GM11168 (cell line): ENCODE measurements at regions not wholly inside any gene's neighbourhood (a gene's known extent, or its start where the extent isn't known, plus 50 kb on each side); places are given as distances from the start of the nearest gene placed in this dataset.
"Not testable (repeated sequence)": the region's sequence is repeated elsewhere in the genome, so short reads cannot be mapped to it uniquely, and the experiment has no call there.

Experiments used
- in situ Hi-C: fragments of 300-500 bp; cut with MboI; formaldehyde crosslinking; loops from one replicate; pipeline ENCODE4 v1.12.0; 2022; ENCODE audit warnings: low sequenced_read_pairs; ENCODE audit not compliant: unreplicated experiment

GRCh38 chr5:28984639-28985038, 1946.3 kb upstream of the CDH9 start:
- in situ Hi-C loops: no loop called here

DNA sequence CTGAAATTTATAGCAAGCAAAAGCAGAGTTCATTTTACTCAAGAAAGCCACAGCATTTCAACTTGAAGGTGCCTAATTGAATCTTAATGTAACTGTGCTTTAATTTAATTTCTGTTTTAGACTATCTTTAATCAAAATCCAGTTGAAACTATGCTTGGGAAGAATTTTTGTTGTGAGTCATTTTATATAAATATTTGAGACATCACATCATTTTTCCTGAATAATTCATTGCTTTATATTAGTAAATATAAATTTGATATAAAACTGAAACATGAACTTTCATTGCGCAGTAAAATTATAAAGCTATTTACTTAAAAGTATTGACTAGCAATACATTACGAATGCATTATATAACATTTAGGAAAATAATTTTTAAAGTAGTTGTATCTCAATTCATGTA, 1937.1 kb upstream of the CDH9 start:
- in situ Hi-C loops: no loop called here

DNA sequence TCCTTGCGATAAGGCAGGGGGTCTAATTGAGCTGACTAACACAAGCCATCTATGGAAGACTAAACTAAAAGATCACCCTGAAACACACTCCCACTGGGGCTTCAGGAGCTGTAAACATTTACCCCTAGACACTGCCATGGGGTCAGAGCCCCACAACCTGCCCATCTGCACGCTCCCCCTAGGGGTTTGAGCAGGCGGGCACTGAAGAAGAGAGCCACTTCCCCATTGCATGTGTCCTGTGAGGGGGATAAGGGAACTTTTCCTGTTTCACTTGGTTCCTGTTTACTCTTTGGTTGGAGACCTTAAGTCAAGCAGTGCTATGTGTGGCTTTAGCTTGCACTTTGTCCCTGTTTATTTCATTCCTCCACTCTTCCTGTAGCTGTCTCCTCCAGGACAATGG, 1929.5 kb upstream of the CDH9 start:
- in situ Hi-C loops: no loop called here

DNA sequence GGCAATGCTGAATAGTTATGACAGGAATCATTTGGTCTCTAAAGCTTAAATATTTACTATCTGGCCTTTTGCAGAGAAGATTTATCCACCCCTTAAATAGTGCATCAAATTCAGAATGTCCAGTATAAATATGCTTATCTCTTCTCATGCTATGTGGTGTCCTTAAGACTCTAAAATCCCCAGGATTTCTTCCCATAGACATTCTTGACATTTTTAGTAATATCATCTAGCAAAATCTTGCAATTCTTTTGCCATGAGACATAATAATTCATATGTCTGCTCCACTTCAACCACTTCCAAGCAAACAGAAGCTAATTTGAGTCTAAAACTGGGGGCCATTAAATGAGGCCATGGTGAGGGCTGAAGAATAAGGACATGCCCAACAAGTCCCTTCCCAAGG, 1923.4 kb upstream of the CDH9 start:
- in situ Hi-C loops: no loop called here

DNA sequence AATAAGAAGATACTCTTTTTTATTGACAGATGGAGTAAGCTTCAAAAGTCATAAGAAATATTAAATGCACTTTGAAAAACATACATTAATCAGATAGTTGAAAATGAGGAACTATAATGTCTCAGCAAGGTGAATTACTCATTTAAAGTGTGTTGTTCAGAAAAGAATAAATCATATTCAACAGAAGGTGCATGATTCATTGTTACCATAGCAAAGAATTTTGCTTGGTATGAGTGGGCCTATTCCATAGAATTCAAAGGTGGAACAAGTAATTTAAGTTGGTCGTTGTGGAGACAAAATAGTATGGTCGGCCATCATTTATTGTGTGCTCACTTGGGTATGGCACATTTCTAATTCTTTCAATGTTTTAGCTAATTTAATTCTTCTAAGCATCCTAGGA, 1920.2 kb upstream of the CDH9 start:
- in situ Hi-C loops: no loop called here

- in situ Hi-C loops: no loop called here
Observed at GRCh38 chr5:28957450-28957849, 1919.1 kb upstream of the CDH9 start.

GRCh38 chr5:28954074-28954473, 1915.7 kb upstream of the CDH9 start:
- in situ Hi-C loops: no loop called here

DNA sequence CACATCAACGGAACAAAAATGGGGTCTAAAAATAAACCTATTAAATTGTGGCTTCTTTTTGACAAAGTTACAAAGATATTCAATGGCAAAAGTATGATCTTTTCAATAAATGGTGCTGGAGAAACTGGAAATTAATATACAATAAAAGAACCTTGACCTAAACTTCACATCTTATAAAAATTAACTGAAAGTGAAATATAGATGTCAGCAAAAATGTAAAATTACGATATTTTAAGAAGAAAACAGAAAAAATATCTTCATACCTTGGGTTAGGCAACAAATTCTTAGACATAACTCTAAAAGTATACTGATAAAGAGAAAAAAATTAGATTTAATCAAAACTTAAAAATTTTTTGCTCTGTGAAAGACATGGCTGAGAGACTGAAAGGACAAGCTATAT, 1909.5 kb upstream of the CDH9 start:
- in situ Hi-C loops: no loop called here

DNA sequence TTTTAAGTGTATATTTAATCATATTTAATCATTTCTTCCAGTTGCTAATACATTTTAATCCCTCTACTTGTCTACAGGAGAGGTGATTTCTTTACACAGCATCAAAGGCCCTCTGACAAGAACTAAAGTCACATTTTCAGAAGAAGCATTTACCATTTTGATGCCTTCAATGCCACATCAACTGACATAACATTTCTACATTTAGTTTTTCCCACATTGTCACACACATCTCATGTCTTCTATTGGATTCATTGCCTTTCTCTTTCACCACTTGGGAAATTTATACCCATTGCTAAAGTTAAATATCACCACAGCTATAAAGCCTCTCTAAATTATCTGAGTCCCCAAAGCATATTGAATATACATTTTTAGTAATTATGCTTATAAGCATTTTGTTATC, 1907.5 kb upstream of the CDH9 start:
- in situ Hi-C loops: no loop called here

DNA sequence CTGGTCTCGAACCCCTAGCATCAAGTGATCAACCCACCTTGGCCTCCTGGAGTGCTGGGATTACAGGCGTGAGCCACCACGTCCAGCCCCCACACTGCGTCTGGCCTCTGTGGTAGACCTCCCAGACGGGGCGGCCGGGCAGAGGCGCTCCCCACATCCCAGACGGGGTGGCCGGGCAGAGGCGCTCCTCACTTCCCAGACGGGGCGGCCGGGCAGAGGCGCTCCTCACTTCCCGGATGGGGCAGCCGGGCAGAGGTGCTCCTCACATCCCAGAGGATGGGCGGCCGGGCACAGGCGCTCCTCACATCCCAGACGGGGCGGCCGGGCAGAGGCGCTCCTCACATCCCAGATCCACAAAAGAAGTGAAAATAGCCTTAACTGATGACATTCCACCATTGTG, 1891.0 kb upstream of the CDH9 start:
- in situ Hi-C loops: not testable (repeated sequence)

GRCh38 chr5:28928327-28928790, 1890.0 kb upstream of the CDH9 start:
- in situ Hi-C loops: not testable (repeated sequence)

GRCh38 chr5:28927559-28928326, 1889.4 kb upstream of the CDH9 start:
- in situ Hi-C loops: no loop called here

DNA sequence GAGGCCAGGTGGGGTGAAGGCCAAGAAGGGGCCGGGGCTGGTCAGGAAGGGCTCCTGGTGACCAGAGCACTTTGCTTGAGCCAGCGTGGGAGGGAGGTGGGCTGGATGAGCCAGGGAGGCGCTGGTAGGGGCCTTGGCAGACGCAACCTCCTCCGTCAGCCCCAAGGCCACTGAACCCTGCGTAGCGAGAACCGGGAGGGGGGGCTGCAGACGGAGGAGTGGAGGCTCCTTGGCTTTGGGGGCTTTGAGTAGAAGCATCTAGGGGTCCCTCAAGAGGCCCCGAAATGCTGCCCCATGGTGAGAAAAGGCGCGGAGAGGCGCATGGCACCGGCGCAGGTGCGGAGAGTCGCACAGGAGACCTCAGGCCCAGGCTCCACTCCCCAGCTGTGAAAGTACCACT, 1888.0 kb upstream of the CDH9 start:
- in situ Hi-C loops: no loop called here

GRCh38 chr5:28917631-28918030, 1879.2 kb upstream of the CDH9 start:
- in situ Hi-C loops: no loop called here

- in situ Hi-C loops: no loop called here
Observed at GRCh38 chr5:28914297-28914696, 1875.9 kb upstream of the CDH9 start.

DNA sequence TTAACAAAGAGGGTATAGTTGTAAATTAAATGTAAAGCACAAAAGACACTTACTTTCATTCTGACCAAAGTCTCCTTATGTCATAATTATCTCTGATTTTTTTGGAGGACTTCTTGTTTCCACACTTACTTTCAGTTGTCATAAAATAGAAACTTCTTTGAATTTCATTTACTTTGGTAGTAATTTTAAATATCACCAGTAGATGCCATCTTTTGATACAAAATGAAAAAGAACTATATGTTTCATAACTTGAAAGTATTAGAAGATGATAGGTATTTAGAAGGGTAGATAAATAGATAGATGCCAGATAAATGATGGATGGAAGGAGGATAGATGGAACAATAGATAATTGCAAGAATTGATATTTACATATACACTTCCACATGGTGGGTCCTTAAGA, 1865.3 kb upstream of the CDH9 start:
- in situ Hi-C loops: no loop called here

DNA sequence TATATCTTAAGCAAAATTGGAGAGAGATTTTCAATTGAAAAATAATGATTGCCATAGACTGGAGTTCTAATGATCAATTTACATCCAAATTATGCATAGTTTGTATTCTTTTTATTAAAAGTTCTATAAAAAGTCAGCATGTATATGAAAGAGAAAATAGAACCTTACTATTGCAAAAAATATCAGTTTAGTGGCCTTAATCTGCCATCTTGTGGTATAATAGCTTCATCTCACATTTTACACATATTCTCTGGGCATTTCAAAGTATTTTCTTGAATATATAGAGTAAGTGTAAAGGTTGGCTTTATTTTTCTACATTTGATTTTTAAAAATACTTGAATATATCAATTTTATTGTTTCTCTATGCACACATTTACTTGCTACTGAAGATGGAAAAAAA, 1858.6 kb upstream of the CDH9 start:
- in situ Hi-C loops: no loop called here

GRCh38 chr5:28880936-28881335, 1842.5 kb upstream of the CDH9 start:
- in situ Hi-C loops: no loop called here

DNA sequence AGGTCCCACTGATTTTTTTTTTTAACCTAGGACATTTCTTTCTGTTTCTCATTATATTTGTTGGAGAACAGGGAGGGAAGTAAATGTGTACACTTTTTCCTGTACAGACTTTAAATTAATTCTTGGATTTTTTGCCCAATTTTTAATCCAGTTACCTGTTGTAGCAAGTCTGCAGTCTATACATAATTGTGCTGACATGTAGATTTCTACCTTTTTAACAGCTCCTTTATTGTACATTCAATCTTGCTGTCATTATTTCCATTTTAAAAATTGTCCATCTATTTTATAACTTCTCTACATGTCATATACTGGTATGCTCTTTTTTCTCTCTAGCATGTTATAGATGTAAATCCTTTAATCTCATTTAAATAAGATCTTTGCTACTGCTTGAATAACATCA, 1838.7 kb upstream of the CDH9 start:
- in situ Hi-C loops: no loop called here

- in situ Hi-C loops: no loop called here
Observed at GRCh38 chr5:28864006-28864405, 1825.6 kb upstream of the CDH9 start.

DNA sequence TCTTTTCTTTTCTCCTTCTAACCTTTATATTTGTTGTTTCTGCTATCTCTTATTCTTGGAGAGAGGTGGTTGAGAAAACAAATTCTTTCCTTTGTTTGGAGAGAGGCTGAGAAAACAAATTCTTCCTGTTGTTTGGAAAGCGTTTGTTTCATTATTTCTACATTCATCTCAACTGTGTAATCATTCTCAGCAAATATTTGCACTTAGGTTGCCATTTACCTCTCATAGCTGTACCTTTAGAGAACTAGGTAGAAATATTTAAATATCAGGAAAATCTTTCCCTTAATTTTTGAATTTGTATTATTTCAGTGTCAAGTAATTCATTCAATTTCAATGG, 1824.4 kb upstream of the CDH9 start:
- in situ Hi-C loops: no loop called here

DNA sequence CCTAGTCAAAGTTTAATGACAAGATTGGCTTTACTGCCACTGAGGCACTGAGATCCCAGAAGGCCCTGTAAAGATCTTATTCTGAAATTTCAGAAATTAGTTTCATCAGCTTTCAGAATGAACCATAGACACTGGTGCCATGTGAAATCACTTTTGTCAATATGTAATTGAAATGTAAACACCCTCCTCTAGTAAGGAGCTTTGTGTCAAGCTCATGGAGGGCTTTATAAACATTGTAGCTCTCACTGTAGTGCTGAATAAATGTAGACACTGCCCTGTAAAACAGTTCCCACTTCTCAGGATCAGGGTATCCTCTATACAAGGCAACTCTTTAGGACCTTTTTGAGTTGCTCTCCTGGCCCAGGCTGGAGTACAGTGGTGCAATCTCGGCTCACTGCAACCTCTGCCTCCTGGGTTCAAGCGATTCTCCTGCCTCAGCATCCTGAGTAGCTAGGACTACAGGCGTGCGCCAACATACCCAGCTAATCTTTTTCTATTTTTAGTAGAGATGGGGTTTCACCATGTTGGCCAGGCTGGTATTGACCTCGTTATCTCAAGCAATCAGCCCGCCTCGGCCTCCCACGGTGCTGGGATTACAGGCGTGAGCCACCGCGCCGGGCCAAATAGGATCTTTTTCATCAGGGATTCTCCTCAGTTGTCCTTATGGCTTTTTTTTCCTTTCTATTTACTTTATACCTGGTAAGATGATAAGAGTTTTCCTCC, 1823.9 kb upstream of the CDH9 start:
- in situ Hi-C loops: no loop called here
